GM18519 (cell line): ENCODE measurements at regions not wholly inside any gene's neighbourhood (a gene's known extent, or its start where the extent isn't known, plus 50 kb on each side); places are given as distances from the start of the nearest gene placed in this dataset.
"Not testable (repeated sequence)": the region's sequence is repeated elsewhere in the genome, so short reads cannot be mapped to it uniquely, and the experiment has no call there.

Experiments used
- ATAC-seq: cut with Tn5 transposase; IDR thresholded peaks from one replicate; pipeline ENCODE4 v1.9.1; 2021; ENCODE audit warnings: mild to moderate bottlenecking, moderate library complexity; ENCODE audit not compliant: unreplicated experiment, low FRiP score

- no peak for ATAC-seq
Observed at GRCh38 chr16:64094992-64095634, 1026.8 kb downstream of the CDH11 start.

- no peak for ATAC-seq
Observed at GRCh38 chr16:64094181-64094965, 1027.5 kb downstream of the CDH11 start.

- ATAC-seq: no peak
Observed at GRCh38 chr16:64092271-64092670, 1029.6 kb downstream of the CDH11 start.

GRCh38 chr16:64090327-64090726, 1031.5 kb downstream of the CDH11 start:
- no peak for ATAC-seq

- ATAC-seq: no peak
Observed at GRCh38 chr16:64089697-64090096, 1032.2 kb downstream of the CDH11 start.

- no peak for ATAC-seq
Observed at GRCh38 chr16:64088838-64089237, 1033.0 kb downstream of the CDH11 start.

GRCh38 chr16:64085296-64085695, 1036.6 kb downstream of the CDH11 start:
- ATAC-seq: no peak

GRCh38 chr16:64084706-64085105, 1037.2 kb downstream of the CDH11 start:
- no peak for ATAC-seq

- no peak for ATAC-seq
Observed at GRCh38 chr16:64083428-64084129, 1038.3 kb downstream of the CDH11 start.

- no peak for ATAC-seq
Observed at GRCh38 chr16:64077242-64077641, 1044.6 kb downstream of the CDH11 start.

GRCh38 chr16:64074706-64075105, 1047.2 kb downstream of the CDH11 start:
- no peak for ATAC-seq

- ATAC-seq: not testable (repeated sequence)
Observed at GRCh38 chr16:64072131-64072730, 1049.6 kb downstream of the CDH11 start.

- ATAC-seq: no peak
Observed at GRCh38 chr16:64065523-64065922, 1056.3 kb downstream of the CDH11 start.

GRCh38 chr16:64061621-64062020, 1060.2 kb downstream of the CDH11 start:
- no peak for ATAC-seq

- ATAC-seq: no peak
Observed at GRCh38 chr16:64060631-64061030, 1061.2 kb downstream of the CDH11 start.

- no peak for ATAC-seq
Observed at GRCh38 chr16:64058685-64059084, 1063.2 kb downstream of the CDH11 start.

- no peak for ATAC-seq
Observed at GRCh38 chr16:64051824-64052223, 1070.0 kb downstream of the CDH11 start.

GRCh38 chr16:64047878-64048277, 1074.0 kb downstream of the CDH11 start:
- ATAC-seq: no peak

GRCh38 chr16:64047207-64047606, 1074.7 kb downstream of the CDH11 start:
- ATAC-seq: no peak

- ATAC-seq: no peak
Observed at GRCh38 chr16:64035337-64035736, 1086.5 kb downstream of the CDH11 start.

GRCh38 chr16:64019339-64019738, 1102.5 kb downstream of the CDH11 start:
- ATAC-seq: no peak
